Endothelial cell of hepatic sinusoid (primary cell): ENCODE measurements at regions not wholly inside any gene's neighbourhood (a gene's known extent, or its start where the extent isn't known, plus 50 kb on each side); places are given as distances from the start of the nearest gene placed in this dataset.

ENCODE experiments used
- in situ Hi-C: cut with HindIII; loops from 2 replicates; pipeline ENCODE4 v1.10.0; 2017; ENCODE audit warnings: low sequenced_read_pairs

- in situ Hi-C loops, result no loop called here
These were observed 148.2 kb downstream of the CAAP1 start for GRCh38 chr9:26744191-26744965.

- in situ Hi-C loops, result no loop called here
These were observed 149.7 kb downstream of the CAAP1 start for GRCh38 chr9:26742828-26743476.

- in situ Hi-C loops, result no loop called here
These were observed 157.4 kb downstream of the CAAP1 start for GRCh38 chr9:26735160-26735559.

GRCh38 chr9:26729187-26729586 lies 163.4 kb downstream of the CAAP1 start:
- in situ Hi-C loops, result no loop called here

- in situ Hi-C loops, result no loop called here
These were observed 165.1 kb downstream of the CAAP1 start for GRCh38 chr9:26727471-26727870.

- in situ Hi-C loops, result no loop called here
These were observed 167.0 kb downstream of the CAAP1 start for GRCh38 chr9:26725573-26725972.

GRCh38 chr9:26723486-26723885 lies 169.1 kb downstream of the CAAP1 start:
- in situ Hi-C loops, result no loop called here

- in situ Hi-C loops, result no loop called here
These were observed 169.8 kb downstream of the CAAP1 start for GRCh38 chr9:26722755-26723154.

GRCh38 chr9:26710008-26710407 lies 182.6 kb downstream of the CAAP1 start:
- in situ Hi-C loops, result no loop called here

GRCh38 chr9:26706223-26706622 lies 186.4 kb downstream of the CAAP1 start:
- in situ Hi-C loops, result no loop called here

- in situ Hi-C loops, result no loop called here
These were observed 197.3 kb downstream of the CAAP1 start for GRCh38 chr9:26695298-26695622.

GRCh38 chr9:26694381-26695297 lies 198.0 kb downstream of the CAAP1 start:
- in situ Hi-C loops, result no loop called here

- in situ Hi-C loops, result no loop called here
These were observed 203.6 kb downstream of the CAAP1 start for GRCh38 chr9:26689041-26689440.

- in situ Hi-C loops, result no loop called here
These were observed 205.2 kb downstream of the CAAP1 start for GRCh38 chr9:26687421-26687820.

GRCh38 chr9:26685818-26686217 lies 206.8 kb downstream of the CAAP1 start:
- in situ Hi-C loops, result no loop called here

- in situ Hi-C loops, result no loop called here
These were observed 208.6 kb downstream of the CAAP1 start for GRCh38 chr9:26684029-26684428.

- in situ Hi-C loops, result no loop called here
These were observed 209.7 kb downstream of the CAAP1 start for GRCh38 chr9:26682796-26683496.

GRCh38 chr9:26682041-26682440 lies 210.6 kb downstream of the CAAP1 start:
- in situ Hi-C loops, result no loop called here

GRCh38 chr9:26677965-26678706 lies 214.5 kb downstream of the CAAP1 start:
- in situ Hi-C loops, result no loop called here

- in situ Hi-C loops, result no loop called here
These were observed 217.6 kb downstream of the CAAP1 start for GRCh38 chr9:26675035-26675434.
